ENCODE measurements at regions not wholly inside any gene's neighbourhood (a gene's known extent, or its start where the extent isn't known, plus 50 kb on each side); places are given as distances from the start of the nearest gene placed in this dataset.

- Histone ChIP-seq H3K27ac (ENCODE audit: low read length) (no peak overlapping the region), H3K4me1 (ENCODE audit: insufficient read depth, low read length) (peaks cover 4% of the 10 kb centered on the region; the same call in 1 of the 2 replicates), H3K4me2 (ENCODE audit: insufficient read depth, low read length) (no peak overlapping the region), H3K79me2 (ENCODE audit: insufficient read depth, low read length) (no peaks in the 10 kb centered on the region), H3K36me3 (ENCODE audit: insufficient read depth, low read length) (no peaks in the 10 kb centered on the region), H3K4me3 (ENCODE audit: low read depth in 1 of 2, low read length in 2 of 2) (no peak overlapping the region), H4K20me1 (ENCODE audit: insufficient read depth, low read length) (no peaks in the 10 kb centered on the region), H3K9ac (ENCODE audit: low read depth, low read length) (no peak overlapping the region), H2AFZ (ENCODE audit: low read depth, low read length) (no peak overlapping the region), H3K9me3 (ENCODE audit: insufficient read depth, low read length, severe bottlenecking) (no peaks in the 10 kb centered on the region), H3K27me3 (ENCODE audit: insufficient read depth, low read length, poor library complexity) (no peaks in the 10 kb centered on the region)
- no peak for TF ChIP-seq EZH2 (IDR thresholded peaks at IDR 0.05; ENCODE audit: borderline replicate concordance, low read depth, low read length, severe bottlenecking)
- TF ChIP-seq CTCF (IDR thresholded peaks at IDR 0.05; ENCODE audit: borderline replicate concordance, extremely low read depth, low read length, poor library complexity, severe bottlenecking), result no peak
- ATAC-seq (ENCODE audit: insufficient read depth, low read depth) (no peak), DNase-seq (no peak)
Observed at GRCh38 chr12:31790759-31791158, 61.9 kb upstream of the AMN1 start.

- Histone ChIP-seq H3K27me3 (ENCODE audit: insufficient read depth, low read length, poor library complexity) (no peaks in the 10 kb centered on the region), H3K27ac (ENCODE audit: low read length) (no peak overlapping the region), H3K4me1 (ENCODE audit: insufficient read depth, low read length) (no peaks in the 10 kb centered on the region), H3K36me3 (ENCODE audit: insufficient read depth, low read length) (no peaks in the 10 kb centered on the region), H4K20me1 (ENCODE audit: insufficient read depth, low read length) (no peaks in the 10 kb centered on the region), H3K4me3 (ENCODE audit: low read depth in 1 of 2, low read length in 2 of 2) (no peak overlapping the region), H3K9ac (ENCODE audit: low read depth, low read length) (no peak overlapping the region), H2AFZ (ENCODE audit: low read depth, low read length) (no peak overlapping the region), H3K9me3 (ENCODE audit: insufficient read depth, low read length, severe bottlenecking) (peaks cover 3% of the 10 kb centered on the region), H3K79me2 (ENCODE audit: insufficient read depth, low read length) (no peaks in the 10 kb centered on the region), H3K4me2 (ENCODE audit: insufficient read depth, low read length) (no peak overlapping the region)
- DNase-seq (no peak), ATAC-seq (ENCODE audit: insufficient read depth, low read depth) (no peak)
- no peak for TF ChIP-seq CTCF (IDR thresholded peaks at IDR 0.05; ENCODE audit: borderline replicate concordance, extremely low read depth, low read length, poor library complexity, severe bottlenecking)
- TF ChIP-seq EZH2 (IDR thresholded peaks at IDR 0.05; ENCODE audit: borderline replicate concordance, low read depth, low read length, severe bottlenecking), result no peak
Observed at GRCh38 chr12:31785318-31785717, 56.5 kb upstream of the AMN1 start.

- Histone ChIP-seq H3K27me3 (ENCODE audit: insufficient read depth, low read length, poor library complexity) (no peaks in the 10 kb centered on the region), H4K20me1 (ENCODE audit: insufficient read depth, low read length) (no peaks in the 10 kb centered on the region), H3K27ac (ENCODE audit: low read length) (no peak overlapping the region), H2AFZ (ENCODE audit: low read depth, low read length) (0 out of 2 replicates have a peak overlapping the region, but pooled peaks have one; percentile 54), H3K9ac (ENCODE audit: low read depth, low read length) (no peak overlapping the region), H3K9me3 (ENCODE audit: insufficient read depth, low read length, severe bottlenecking) (peaks cover 3% of the 10 kb centered on the region), H3K4me2 (ENCODE audit: insufficient read depth, low read length) (no peak overlapping the region), H3K4me3 (ENCODE audit: low read depth in 1 of 2, low read length in 2 of 2) (no peak overlapping the region), H3K79me2 (ENCODE audit: insufficient read depth, low read length) (no peaks in the 10 kb centered on the region), H3K4me1 (ENCODE audit: insufficient read depth, low read length) (no peaks in the 10 kb centered on the region), H3K36me3 (ENCODE audit: insufficient read depth, low read length) (no peaks in the 10 kb centered on the region)
- ATAC-seq (ENCODE audit: insufficient read depth, low read depth), result no peak
- DNase-seq, result no peak
- TF ChIP-seq CTCF (IDR thresholded peaks at IDR 0.05; ENCODE audit: borderline replicate concordance, extremely low read depth, low read length, poor library complexity, severe bottlenecking) (no peak), EZH2 (IDR thresholded peaks at IDR 0.05; ENCODE audit: borderline replicate concordance, low read depth, low read length, severe bottlenecking) (no peak)
Observed at GRCh38 chr12:31783996-31784645, 55.3 kb upstream of the AMN1 start.

Measured in DND-41 (cell line).